ENCODE measurements at regions not wholly inside any gene's neighbourhood (a gene's known extent, or its start where the extent isn't known, plus 50 kb on each side); places are given as distances from the start of the nearest gene placed in this dataset.

DNA sequence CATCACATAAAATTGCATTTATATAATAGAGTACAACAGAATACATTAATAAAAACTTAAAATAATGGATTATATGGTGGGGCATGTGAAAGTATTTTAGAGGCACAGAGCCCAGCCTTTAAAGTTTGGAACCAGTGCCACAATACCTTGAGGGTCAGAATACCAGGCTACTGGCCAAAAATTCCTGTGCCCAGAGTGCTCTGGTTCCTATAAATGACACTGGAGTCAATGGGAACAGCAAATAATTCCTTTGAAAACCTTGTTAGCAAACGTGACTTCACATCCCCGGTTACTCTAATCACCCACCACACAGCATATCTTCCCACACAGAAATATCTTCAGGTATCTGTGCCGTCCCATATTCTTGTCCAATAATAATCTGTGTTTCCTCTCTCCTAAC is 1242.6 kb downstream of the DIAPH3 start:
- TF ChIP-seq CTCF (IDR thresholded peaks at IDR 0.05; ENCODE audit: low read depth, low read length, poor library complexity, severe bottlenecking) (no peak), EZH2phosphoT487 (IDR thresholded peaks at IDR 0.05; ENCODE audit: borderline replicate concordance, low read length) (no peak)

Measured in DOHH2 (cell line).